H1 (cell line): ENCODE measurements at regions not wholly inside any gene's neighbourhood (a gene's known extent, or its start where the extent isn't known, plus 50 kb on each side); places are given as distances from the start of the nearest gene placed in this dataset.

Source experiments
- CTCF ChIA-PET: fragments of 300-600 bp; sonication (Branson Sonifier 250); formaldehyde crosslinking; loops from one replicate; lab custom pipeline; 2021; ENCODE audit not compliant: partially characterized antibody; lab: Charles Lee
- POLR2A ChIA-PET: fragments of 300-600 bp; sonication (Branson Sonifier 250); formaldehyde crosslinking; loops from one replicate; lab custom pipeline; 2021; ENCODE audit warnings: inconsistent platforms; ENCODE audit not compliant: partially characterized antibody; lab: Charles Lee
- DNase-seq, 2 experiments: peaks; one replicate each; pipeline versions ENCODE4 v3.0.0 to v3.0.0-alpha.2; 2010 to 2022; ENCODE audit warnings: low spot score in 2 of 2, low read depth in 1 of 2, mixed read lengths in 1 of 2
- FAIRE-seq: peaks from 2 replicates; lab custom pipeline; 2011; peaks lifted over from hg19 to GRCh38; lab: Jason Lieb, UNC
- H2AFZ ChIP-seq: 2 replicates; pipeline ENCODE4 v1.8.1; 2012; ENCODE audit warnings: low read length, inconsistent platforms
- H2AK5ac ChIP-seq: 2 replicates; pipeline ENCODE4 v1.6.1; 2013; ENCODE audit warnings: low read depth, low read length
- H2BK120ac ChIP-seq: replicated peaks from 2 replicates; pipeline ENCODE3; 2013; ENCODE audit warnings: low read depth, low read length, inconsistent platforms
- H2BK12ac ChIP-seq: 2 replicates; pipeline ENCODE4 v1.6.1; 2013; ENCODE audit warnings: low read depth, low read length
- H2BK15ac ChIP-seq: 2 replicates; pipeline ENCODE4 v1.6.1; 2013; ENCODE audit warnings: low read length
- H2BK20ac ChIP-seq: 2 replicates; pipeline ENCODE4 v1.6.1; 2013; ENCODE audit warnings: low read length
- H2BK5ac ChIP-seq: 2 replicates; pipeline ENCODE4 v1.6.1; 2013; ENCODE audit warnings: low read depth, low read length
- H3K14ac ChIP-seq: 2 replicates; pipeline ENCODE4 v1.6.1; 2013; ENCODE audit warnings: inconsistent platforms; ENCODE audit not compliant: insufficient read length
- H3K18ac ChIP-seq: 2 replicates; pipeline ENCODE4 v1.6.1; 2013; ENCODE audit warnings: low read length; ENCODE audit errors: extremely low read depth
- H3K23ac ChIP-seq: 2 replicates; pipeline ENCODE4 v1.6.1; 2013; ENCODE audit warnings: inconsistent platforms; ENCODE audit not compliant: insufficient read length
- H3K23me2 ChIP-seq: 2 replicates; pipeline ENCODE4 v1.6.1; 2013; ENCODE audit warnings: low read depth, low read length
- H3K27ac ChIP-seq: 2 replicates; pipeline ENCODE4 v1.6.1; 2011; ENCODE audit warnings: low read depth, low read length, inconsistent platforms
- H3K27me3 ChIP-seq, 4 experiments: replicated peaks in 1 of 4; 1 replicate in 1 of 4; 2 replicates in 3 of 4; pipeline versions ENCODE4 v1.6.1 to v1.8.1; 2011 to 2013; ENCODE audit warnings: low read length in 3 of 4, mild to moderate bottlenecking in 3 of 4, inconsistent platforms in 2 of 4, mixed read lengths in 2 of 4, moderate library complexity in 1 of 4; ENCODE audit not compliant: control insufficient read depth in 3 of 4, insufficient read depth in 3 of 4; ENCODE audit errors: extremely low read depth in 1 of 4
- H3K36me3 ChIP-seq, 4 experiments: 2 replicates each; pipeline versions ENCODE4 v1.6.1 to v1.8.1; 2011 to 2013; ENCODE audit warnings: mild to moderate bottlenecking in 4 of 4, low read length in 3 of 4, moderate library complexity in 2 of 4, control low read depth in 1 of 4, inconsistent platforms in 1 of 4; ENCODE audit not compliant: insufficient read depth in 4 of 4, control insufficient read depth in 2 of 4
- H3K4ac ChIP-seq: replicated peaks from 2 replicates; pipeline ENCODE3; 2013; ENCODE audit warnings: low read length, low read depth, mixed read lengths, inconsistent platforms; ENCODE audit not compliant: insufficient read length
- H3K4me1 ChIP-seq, 4 experiments: replicated peaks in 1 of 4; 1 replicate in 1 of 4; 2 replicates in 3 of 4; pipeline versions ENCODE4 v1.6.1 to v1.8.1; 2011 to 2013; ENCODE audit warnings: low read length in 3 of 4, inconsistent platforms in 2 of 4, mixed read lengths in 1 of 4; ENCODE audit not compliant: insufficient read depth in 4 of 4, control insufficient read depth in 3 of 4
- H3K4me2 ChIP-seq, 2 experiments: 2 replicates each; pipeline versions ENCODE4 v1.6.1 to v1.8.1; 2011 to 2013; ENCODE audit warnings: low read depth in 2 of 2, low read length in 2 of 2, control low read depth in 1 of 2, inconsistent platforms in 1 of 2, mild to moderate bottlenecking in 1 of 2; ENCODE audit not compliant: insufficient read depth in 1 of 2
- H3K4me3 ChIP-seq, 4 experiments: fragments of 200-600, 300-600 bp in 1 of 4; sonication (generic), shearing (Covaris generic), sonication (Bioruptor Twin) in 1 of 4; 2 replicates each; pipeline versions ENCODE4 v1.5.1 to v1.8.1; 2011 to 2016; ENCODE audit warnings: low read length in 4 of 4, low read depth in 3 of 4, control low read depth in 2 of 4, inconsistent platforms in 2 of 4, mild to moderate bottlenecking in 2 of 4, mixed read lengths in 1 of 4, moderate library complexity in 1 of 4; ENCODE audit not compliant: insufficient read depth in 2 of 4; ENCODE audit errors: extremely low read depth in 1 of 4
- H3K56ac ChIP-seq: replicated peaks from 2 replicates; pipeline ENCODE3; 2013; ENCODE audit warnings: low read depth, mild to moderate bottlenecking, mixed read lengths, low read length, inconsistent platforms; ENCODE audit not compliant: insufficient read length
- H3K79me1 ChIP-seq: 2 replicates; pipeline ENCODE4 v1.6.1; 2013; ENCODE audit warnings: low read depth, low read length, control low read depth
- H3K79me2 ChIP-seq, 2 experiments: 2 replicates each; pipeline versions ENCODE4 v1.6.1 to v1.8.1; 2012 to 2013; ENCODE audit warnings: low read length in 2 of 2, mild to moderate bottlenecking in 2 of 2, inconsistent platforms in 1 of 2; ENCODE audit not compliant: insufficient read depth in 2 of 2, control insufficient read depth in 1 of 2
- H3K9ac ChIP-seq, 4 experiments: replicated peaks in 1 of 4; 1 replicate in 1 of 4; 2 replicates in 3 of 4; pipeline versions ENCODE4 v1.6.1 to v1.8.1; 2011 to 2013; ENCODE audit warnings: low read depth in 3 of 4, low read length in 3 of 4, control low read depth in 2 of 4, mild to moderate bottlenecking in 2 of 4, moderate library complexity in 2 of 4, inconsistent platforms in 1 of 4; ENCODE audit errors: extremely low read depth in 1 of 4
- H3K9me3 ChIP-seq, 2 experiments: 2 replicates each; pipeline versions ENCODE4 v1.6.1 to v1.8.1; 2012 to 2013; ENCODE audit warnings: mild to moderate bottlenecking in 2 of 2, moderate library complexity in 2 of 2, control low read depth in 1 of 2, inconsistent platforms in 1 of 2, low read depth in 1 of 2, low read length in 1 of 2, mixed read lengths in 1 of 2; ENCODE audit not compliant: insufficient read depth in 2 of 2
- H4K20me1 ChIP-seq, 2 experiments: replicated peaks in 1 of 2; 2 replicates each; pipeline versions ENCODE3 to v1.8.1; 2011 to 2013; ENCODE audit warnings: inconsistent platforms in 2 of 2, low read length in 2 of 2, mild to moderate bottlenecking in 1 of 2; ENCODE audit not compliant: insufficient read depth in 2 of 2, control insufficient read depth in 1 of 2
- H4K5ac ChIP-seq: 2 replicates; pipeline ENCODE4 v1.6.1; 2013; ENCODE audit warnings: low read length, low read depth, mixed read lengths, inconsistent platforms; ENCODE audit not compliant: insufficient read length
- H4K8ac ChIP-seq: 2 replicates; pipeline ENCODE4 v1.8.0; 2013; ENCODE audit warnings: mild to moderate bottlenecking, moderate library complexity, low read length, inconsistent platforms; ENCODE audit not compliant: insufficient read depth; ENCODE audit errors: extremely low read depth
- H4K91ac ChIP-seq: replicated peaks from 2 replicates; pipeline ENCODE3; 2013; ENCODE audit warnings: low read length, mixed read lengths, inconsistent platforms; ENCODE audit not compliant: insufficient read length
- CBX5 ChIP-seq: fragments of 300-800, 300-1000 bp; sonication (generic); IDR thresholded peaks from 2 replicates; pipeline ENCODE4 v1.7.1; 2016; ENCODE audit warnings: antibody characterized with exemption, low read length, low read depth
- CHD2 ChIP-seq: IDR thresholded peaks from 2 replicates; pipeline ENCODE4 v1.6.1; 2012; ENCODE audit warnings: low read length, improper control_type of control experiment
- FOSL1 ChIP-seq: IDR thresholded peaks from 2 replicates; pipeline ENCODE4 v1.6.1; 2011; ENCODE audit warnings: mild to moderate bottlenecking, low read depth, low read length, moderate library complexity; ENCODE audit not compliant: insufficient read depth
- GABPA ChIP-seq: IDR thresholded peaks from 2 replicates; pipeline ENCODE4 v1.6.1; 2011; ENCODE audit warnings: mild to moderate bottlenecking, low read length, moderate library complexity, borderline replicate concordance; ENCODE audit not compliant: insufficient read depth
- GTF2F1 ChIP-seq: IDR thresholded peaks from 2 replicates; pipeline ENCODE4 v1.6.1; 2012; ENCODE audit warnings: low read depth, low read length, improper control_type of control experiment, borderline replicate concordance
- HDAC6 ChIP-seq: IDR thresholded peaks from one replicate; pipeline ENCODE4 v1.7.1; 2012; ENCODE audit warnings: low read depth, mild to moderate bottlenecking, inconsistent platforms, low read length, moderate library complexity
- JUN ChIP-seq: IDR thresholded peaks from 2 replicates; pipeline ENCODE4 v1.6.1; 2011; ENCODE audit warnings: low read depth, mild to moderate bottlenecking, improper control_type of control experiment, low read length
- POLR2AphosphoS5 ChIP-seq: IDR thresholded peaks from 2 replicates; pipeline ENCODE4 v1.6.1; 2011; ENCODE audit warnings: low read depth, low read length
- RFX5 ChIP-seq: IDR thresholded peaks from 2 replicates; pipeline ENCODE4 v1.6.1; 2011; ENCODE audit warnings: low read depth, low read length, improper control_type of control experiment, borderline replicate concordance
- SP2 ChIP-seq: IDR thresholded peaks from 2 replicates; pipeline ENCODE4 v1.6.1; 2012; ENCODE audit warnings: mild to moderate bottlenecking, low read length, inconsistent platforms
- SRF ChIP-seq: IDR thresholded peaks from 2 replicates; pipeline ENCODE4 v1.6.1; 2011; ENCODE audit warnings: mild to moderate bottlenecking, low read depth, low read length, moderate library complexity
- TBP ChIP-seq: IDR thresholded peaks from 2 replicates; pipeline ENCODE4 v1.6.1; 2011; ENCODE audit warnings: low read depth, low read length, improper control_type of control experiment
- WGBS, 2 experiments: shearing (Covaris generic) in 1 of 2; methylation state at CpG; one replicate each; pipeline versions ENCODE4 v1.1.6 to v1.1.7; 2013 to 2015; ENCODE audit warnings: low lambda C conversion rate in 2 of 2, mixed read lengths in 2 of 2, inconsistent platforms in 1 of 2, low coverage in 1 of 2, missing lambda C conversion rate in 1 of 2; ENCODE audit not compliant: insufficient replicate concordance in 2 of 2, insufficient coverage in 1 of 2, insufficient read length in 1 of 2; ENCODE audit errors: extremely low coverage in 1 of 2, missing lambda C conversion rate in 1 of 2; 5-methylcytosine and 5-hydroxymethylcytosine counted together
- TF ChIP-seq, protein P1 (sequence below): IDR thresholded peaks from 2 replicates; pipeline ENCODE4 v1.6.1; 2011; ENCODE audit warnings: low read depth, mild to moderate bottlenecking, low read length; ENCODE audit not compliant: insufficient read depth

DNA sequence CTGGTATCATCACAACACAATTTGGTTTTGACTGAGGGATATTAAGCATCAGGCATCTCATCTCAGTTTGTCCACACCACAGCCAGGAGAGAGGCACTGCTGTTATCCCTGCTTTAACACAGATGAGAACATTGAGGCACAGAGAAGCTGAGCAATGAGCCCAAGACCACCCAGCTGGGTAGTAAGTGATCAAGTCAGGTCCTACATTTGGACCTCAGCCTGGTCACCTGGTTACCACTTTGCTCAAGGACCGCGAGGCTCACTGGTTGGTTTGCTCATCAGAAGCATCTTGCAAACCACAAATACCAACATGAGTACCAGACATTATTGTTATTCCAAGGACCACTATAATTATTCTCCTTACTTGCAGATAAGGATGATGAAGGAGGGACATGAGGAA, 245.5 kb downstream of the CBLN1 start:
- no peak overlapping the region for H4K5ac ChIP-seq
- no peak for DNase-seq
- H3K18ac ChIP-seq, result no peak overlapping the region
- H2BK5ac ChIP-seq, result no peak overlapping the region
- no peak for FAIRE-seq
- H3K4me3 ChIP-seq, result no peak overlapping the region
- CTCF ChIA-PET, result interaction anchor here (0.6 to 1.6 kb wide), 3 partner anchors 24 to 244 kb away, joined by 3 to 5 read pairs (median 3); no protein-coding TSS in a partner anchor
- H2BK120ac ChIP-seq, result no peak overlapping the region
- H3K36me3 ChIP-seq, result no peaks in the 10 kb centered on the region
- no peak overlapping the region for H3K27ac ChIP-seq
- 79% methylated on average over 2 of the region's 2 CpGs; no CpG with 5 or more reads in 1 of the 2 experiments for WGBS, 2 experiments
- H4K91ac ChIP-seq, result no peak overlapping the region
- POLR2A ChIA-PET, result no interaction called here
- no peaks in the 10 kb centered on the region for H3K79me2 ChIP-seq
- no peak overlapping the region for H3K56ac ChIP-seq
- H3K4me2 ChIP-seq, result no peak overlapping the region
- no peak overlapping the region for H4K8ac ChIP-seq
- TF ChIP-seq TBP (no peak), GTF2F1 (no peak), SRF (no peak), CBX5 (no peak), CHD2 (no peak), FOSL1 (no peak), SP2 (no peak), RFX5 (no peak), POLR2AphosphoS5 (no peak), GABPA (no peak), JUN (no peak), HDAC6 (no peak)
- TF ChIP-seq, protein P1, sequence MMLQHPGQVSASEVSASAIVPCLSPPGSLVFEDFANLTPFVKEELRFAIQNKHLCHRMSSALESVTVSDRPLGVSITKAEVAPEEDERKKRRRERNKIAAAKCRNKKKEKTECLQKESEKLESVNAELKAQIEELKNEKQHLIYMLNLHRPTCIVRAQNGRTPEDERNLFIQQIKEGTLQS, result no peak
- TF ChIP-seq, all 59 proteins: peak for 0
- peak overlapping the region; percentile 19; the same call in 1 of the 2 replicates for H2AFZ ChIP-seq
- no peak overlapping the region for H2BK20ac ChIP-seq
- H2BK15ac ChIP-seq, result no peak overlapping the region
- H3K9me3 ChIP-seq, result no peaks in the 10 kb centered on the region
- H3K9ac ChIP-seq, result no peak overlapping the region
- no peak overlapping the region for H3K14ac ChIP-seq
- H3K23me2 ChIP-seq, result no peaks in the 10 kb centered on the region
- H3K4ac ChIP-seq, result no peak overlapping the region
- no peaks in the 10 kb centered on the region for H3K4me1 ChIP-seq
- no peak overlapping the region for H2AK5ac ChIP-seq
- H2BK12ac ChIP-seq, result no peak overlapping the region
- H3K23ac ChIP-seq, result no peak overlapping the region
- no peaks in the 10 kb centered on the region for H4K20me1 ChIP-seq
- H3K79me1 ChIP-seq, result no peaks in the 10 kb centered on the region
- no peaks in the 10 kb centered on the region for H3K27me3 ChIP-seq
